ENCODE measurements at regions not wholly inside any gene's neighbourhood (a gene's known extent, or its start where the extent isn't known, plus 50 kb on each side); places are given as distances from the start of the nearest gene placed in this dataset.
A peak's percentile ranks its signal among the peaks of the same experiment; 100 is the strongest.

DNA sequence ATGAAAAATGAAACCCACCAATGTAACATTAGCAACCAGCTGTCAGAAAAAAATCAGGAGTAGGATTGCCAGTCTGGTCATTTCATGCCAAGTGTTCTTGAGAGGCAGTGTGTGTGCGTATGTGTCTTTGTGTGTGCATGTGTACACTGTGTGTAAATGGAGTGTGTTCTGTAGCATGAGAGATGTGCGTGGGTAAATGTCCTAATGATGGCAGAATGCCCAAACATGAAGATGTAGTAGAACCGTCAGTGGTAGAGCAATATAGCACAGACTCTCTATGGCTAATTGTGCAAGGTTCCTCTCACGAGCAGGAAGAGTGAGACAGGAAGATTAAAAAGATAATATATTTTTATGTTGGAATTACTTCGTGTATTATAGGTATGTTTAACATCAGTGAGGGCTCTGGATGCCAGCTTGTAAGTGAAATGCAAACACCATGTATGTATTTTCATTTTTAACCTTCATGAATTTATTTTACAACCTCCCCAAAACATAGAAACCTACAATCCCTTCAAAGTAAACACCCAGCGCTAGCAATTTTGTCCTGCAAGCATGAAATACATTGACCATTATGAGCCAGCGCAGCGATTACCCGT is 1038.7 kb downstream of the IGSF11 start:
- no peak for TF ChIP-seq EZH2 (IDR thresholded peaks at IDR 0.05; ENCODE audit: low read depth)
- TF ChIP-seq, protein P1, sequence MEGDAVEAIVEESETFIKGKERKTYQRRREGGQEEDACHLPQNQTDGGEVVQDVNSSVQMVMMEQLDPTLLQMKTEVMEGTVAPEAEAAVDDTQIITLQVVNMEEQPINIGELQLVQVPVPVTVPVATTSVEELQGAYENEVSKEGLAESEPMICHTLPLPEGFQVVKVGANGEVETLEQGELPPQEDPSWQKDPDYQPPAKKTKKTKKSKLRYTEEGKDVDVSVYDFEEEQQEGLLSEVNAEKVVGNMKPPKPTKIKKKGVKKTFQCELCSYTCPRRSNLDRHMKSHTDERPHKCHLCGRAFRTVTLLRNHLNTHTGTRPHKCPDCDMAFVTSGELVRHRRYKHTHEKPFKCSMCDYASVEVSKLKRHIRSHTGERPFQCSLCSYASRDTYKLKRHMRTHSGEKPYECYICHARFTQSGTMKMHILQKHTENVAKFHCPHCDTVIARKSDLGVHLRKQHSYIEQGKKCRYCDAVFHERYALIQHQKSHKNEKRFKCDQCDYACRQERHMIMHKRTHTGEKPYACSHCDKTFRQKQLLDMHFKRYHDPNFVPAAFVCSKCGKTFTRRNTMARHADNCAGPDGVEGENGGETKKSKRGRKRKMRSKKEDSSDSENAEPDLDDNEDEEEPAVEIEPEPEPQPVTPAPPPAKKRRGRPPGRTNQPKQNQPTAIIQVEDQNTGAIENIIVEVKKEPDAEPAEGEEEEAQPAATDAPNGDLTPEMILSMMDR (conservative IDR thresholded peaks at IDR 0.05), result no peak
- H2AFZ ChIP-seq, result no peak overlapping the region
- H3K79me2 ChIP-seq (ENCODE audit: low read depth), result no peaks in the 10 kb centered on the region
- no peak overlapping the region for H3K4me3 ChIP-seq
- POLR2A ChIA-PET (ENCODE audit: unreplicated experiment), result no interaction called here
- no peaks in the 10 kb centered on the region for H3K27me3 ChIP-seq (ENCODE audit: insufficient read depth, low read depth)
- no peaks in the 10 kb centered on the region for H3K9me2 ChIP-seq (ENCODE audit: insufficient read depth)
- no peak overlapping the region for H3K27ac ChIP-seq
- no TSS peak for BruUV-seq (replicated peaks)
- intact Hi-C loops (cut with micrococcal nuclease; ENCODE audit: unreplicated experiment), result loop anchor here (10.0 kb wide), 1 partner anchor 629 kb away; no protein-coding TSS in a partner anchor
- H3K9me3 ChIP-seq (ENCODE audit: insufficient read depth, low read depth), result no peaks in the 10 kb centered on the region
- no peak for DNase-seq
- no peaks in the 10 kb centered on the region for H3K36me3 ChIP-seq (ENCODE audit: low read depth)
- CTCF ChIA-PET, result no interaction called here
- no peak overlapping the region for H3K4me2 ChIP-seq
- no peaks in the 10 kb centered on the region for H3K4me1 ChIP-seq (replicated peaks; ENCODE audit: insufficient read depth)
- H4K20me1 ChIP-seq (ENCODE audit: insufficient read depth), result no peaks in the 10 kb centered on the region
- no peaks in the 10 kb centered on the region for H3F3A ChIP-seq (ENCODE audit: insufficient read depth, low read depth)

DNA sequence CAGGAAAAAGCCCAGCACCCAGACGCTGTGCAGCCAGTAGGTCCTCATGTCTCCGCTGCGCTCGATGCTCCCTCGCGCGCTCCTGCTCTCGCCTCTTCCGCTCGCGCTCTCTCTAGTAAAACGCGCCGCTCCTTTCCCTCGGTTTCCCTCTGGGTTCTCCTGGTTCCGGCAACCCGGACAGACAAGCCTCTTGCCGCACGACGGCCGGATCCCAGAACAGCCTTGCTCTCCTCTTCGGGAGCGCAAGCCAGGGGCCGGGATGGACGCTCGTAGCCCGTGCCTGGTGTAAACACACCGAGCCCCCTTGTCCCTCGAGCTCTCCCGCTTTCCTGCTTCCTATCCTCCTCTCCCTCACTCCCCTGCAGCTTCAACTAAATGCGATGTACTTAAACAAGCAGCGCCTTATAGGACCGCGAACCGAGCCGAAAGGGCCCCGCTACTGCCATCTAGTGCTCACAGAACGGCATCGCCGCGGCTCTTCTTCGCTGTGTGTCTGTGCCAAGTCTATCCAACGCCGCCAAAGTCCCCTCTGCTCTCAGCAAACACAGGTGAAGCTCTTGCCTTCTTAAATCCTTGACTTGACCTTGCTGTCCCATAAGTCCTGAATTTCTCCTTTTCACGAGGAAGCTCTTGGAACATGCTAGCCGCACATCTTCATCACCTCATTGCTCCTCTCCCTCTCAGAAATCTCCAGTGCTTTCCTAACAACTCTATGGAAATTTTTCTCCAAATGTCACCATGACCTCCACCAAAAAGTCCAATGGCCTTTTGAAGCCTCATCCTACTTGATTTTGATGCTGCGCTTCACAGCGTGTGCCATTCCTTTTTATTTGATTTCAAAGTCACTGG is 1037.2 kb downstream of the IGSF11 start:
- no peaks in the 10 kb centered on the region for H3K36me3 ChIP-seq (ENCODE audit: low read depth)
- no TSS peak for BruUV-seq (replicated peaks)
- POLR2A ChIA-PET (ENCODE audit: unreplicated experiment), result no interaction called here
- TF ChIP-seq, protein P1 (conservative IDR thresholded peaks at IDR 0.05), result peak; percentile 62; the same call in 1 of the 2 replicates
- no peak for TF ChIP-seq EZH2 (IDR thresholded peaks at IDR 0.05; ENCODE audit: low read depth)
- H3K27me3 ChIP-seq (ENCODE audit: insufficient read depth, low read depth), result no peaks in the 10 kb centered on the region
- CTCF ChIA-PET, result no interaction called here
- DNase-seq, result peak in 1 of 2 experiments; percentile 47
- H3K4me1 ChIP-seq (replicated peaks; ENCODE audit: insufficient read depth), result no peaks in the 10 kb centered on the region
- H3K9me3 ChIP-seq (ENCODE audit: insufficient read depth, low read depth), result no peaks in the 10 kb centered on the region
- no peaks in the 10 kb centered on the region for H3F3A ChIP-seq (ENCODE audit: insufficient read depth, low read depth)
- no peak overlapping the region for H2AFZ ChIP-seq
- H3K27ac ChIP-seq, result no peak overlapping the region
- H3K9me2 ChIP-seq (ENCODE audit: insufficient read depth), result no peaks in the 10 kb centered on the region
- no peaks in the 10 kb centered on the region for H4K20me1 ChIP-seq (ENCODE audit: insufficient read depth)
- H3K4me3 ChIP-seq, result no peak overlapping the region
- no peaks in the 10 kb centered on the region for H3K79me2 ChIP-seq (ENCODE audit: low read depth)
- H3K4me2 ChIP-seq, result no peak overlapping the region
- intact Hi-C loops (cut with micrococcal nuclease; ENCODE audit: unreplicated experiment), result loop anchor here (10.0 kb wide), 1 partner anchor 627 kb away; no protein-coding TSS in a partner anchor

DNA sequence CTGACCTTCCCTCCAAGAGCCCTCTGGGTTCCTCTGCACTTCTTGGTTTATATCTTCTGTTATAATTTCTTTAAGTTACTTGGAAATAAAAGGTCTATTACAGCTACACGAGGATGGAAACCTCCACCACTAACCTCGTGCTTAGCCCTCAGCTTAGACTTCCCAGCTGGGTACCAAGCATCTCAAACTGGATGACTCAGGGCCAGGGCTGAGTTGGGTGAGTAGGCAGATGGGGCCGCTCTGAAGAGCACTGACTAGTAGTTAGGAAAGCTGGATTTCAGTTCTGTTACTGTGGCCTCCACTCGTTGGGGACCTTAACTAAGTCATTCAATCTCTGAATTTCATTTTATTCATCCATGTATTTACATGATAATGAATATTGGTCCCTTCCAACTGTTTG is 1036.6 kb downstream of the IGSF11 start:
- H3K4me1 ChIP-seq (replicated peaks; ENCODE audit: insufficient read depth), result no peaks in the 10 kb centered on the region
- no peak for TF ChIP-seq EZH2 (IDR thresholded peaks at IDR 0.05; ENCODE audit: low read depth)
- TF ChIP-seq, protein P1 (conservative IDR thresholded peaks at IDR 0.05), result no peak
- ChIA-PET POLR2A (ENCODE audit: unreplicated experiment) (no interaction called here), CTCF (no interaction called here)
- H3K4me2 ChIP-seq, result no peak overlapping the region
- H3K27me3 ChIP-seq (ENCODE audit: insufficient read depth, low read depth), result no peaks in the 10 kb centered on the region
- no peaks in the 10 kb centered on the region for H3K79me2 ChIP-seq (ENCODE audit: low read depth)
- no peaks in the 10 kb centered on the region for H4K20me1 ChIP-seq (ENCODE audit: insufficient read depth)
- intact Hi-C loops (cut with micrococcal nuclease; ENCODE audit: unreplicated experiment), result loop anchor here (10.0 kb wide), 1 partner anchor 627 kb away; no protein-coding TSS in a partner anchor
- no peak overlapping the region for H3K27ac ChIP-seq
- no peaks in the 10 kb centered on the region for H3K36me3 ChIP-seq (ENCODE audit: low read depth)
- no peak overlapping the region for H2AFZ ChIP-seq
- H3K4me3 ChIP-seq, result no peak overlapping the region
- no peaks in the 10 kb centered on the region for H3K9me3 ChIP-seq (ENCODE audit: insufficient read depth, low read depth)
- no peak for DNase-seq
- no peaks in the 10 kb centered on the region for H3K9me2 ChIP-seq (ENCODE audit: insufficient read depth)
- H3F3A ChIP-seq (ENCODE audit: insufficient read depth, low read depth), result no peaks in the 10 kb centered on the region
- no TSS peak for BruUV-seq (replicated peaks)

Measured in PC-9 (cell line).